T-helper 2 cell treated with Interferon-gamma antibody and Interleukin-4, amounts not matched to agents 5 μg/mL and 100 μg/mL, for 36 hours (primary cell): ENCODE measurements at regions not wholly inside any gene's neighbourhood (a gene's known extent, or its start where the extent isn't known, plus 50 kb on each side); places are given as distances from the start of the nearest gene placed in this dataset.

ENCODE experiments used
- DNase-seq: peaks from one replicate; pipeline ENCODE4 v3.0.0; 2021; ENCODE audit warnings: low spot score
- H3K27ac Mint-ChIP-seq: one replicate; pipeline ENCODE4 v1.8.0; 2021; ENCODE audit warnings: mild to moderate bottlenecking, mixed read lengths
- H3K27me3 Mint-ChIP-seq: one replicate; pipeline ENCODE4 v1.8.0; 2021; ENCODE audit warnings: low read depth, mixed read lengths
- H3K36me3 Mint-ChIP-seq: one replicate; pipeline ENCODE4 v1.8.0; 2021; ENCODE audit warnings: low read depth, mixed read lengths
- H3K4me1 Mint-ChIP-seq: one replicate; pipeline ENCODE4 v1.8.0; 2021; ENCODE audit warnings: low read depth, mixed read lengths
- H3K4me3 Mint-ChIP-seq: one replicate; pipeline ENCODE4 v1.8.0; 2022; ENCODE audit warnings: mild to moderate bottlenecking, moderate library complexity, mixed read lengths
- H3K9me3 Mint-ChIP-seq: one replicate; pipeline ENCODE4 v1.8.0; 2021; ENCODE audit warnings: mixed read lengths

DNA sequence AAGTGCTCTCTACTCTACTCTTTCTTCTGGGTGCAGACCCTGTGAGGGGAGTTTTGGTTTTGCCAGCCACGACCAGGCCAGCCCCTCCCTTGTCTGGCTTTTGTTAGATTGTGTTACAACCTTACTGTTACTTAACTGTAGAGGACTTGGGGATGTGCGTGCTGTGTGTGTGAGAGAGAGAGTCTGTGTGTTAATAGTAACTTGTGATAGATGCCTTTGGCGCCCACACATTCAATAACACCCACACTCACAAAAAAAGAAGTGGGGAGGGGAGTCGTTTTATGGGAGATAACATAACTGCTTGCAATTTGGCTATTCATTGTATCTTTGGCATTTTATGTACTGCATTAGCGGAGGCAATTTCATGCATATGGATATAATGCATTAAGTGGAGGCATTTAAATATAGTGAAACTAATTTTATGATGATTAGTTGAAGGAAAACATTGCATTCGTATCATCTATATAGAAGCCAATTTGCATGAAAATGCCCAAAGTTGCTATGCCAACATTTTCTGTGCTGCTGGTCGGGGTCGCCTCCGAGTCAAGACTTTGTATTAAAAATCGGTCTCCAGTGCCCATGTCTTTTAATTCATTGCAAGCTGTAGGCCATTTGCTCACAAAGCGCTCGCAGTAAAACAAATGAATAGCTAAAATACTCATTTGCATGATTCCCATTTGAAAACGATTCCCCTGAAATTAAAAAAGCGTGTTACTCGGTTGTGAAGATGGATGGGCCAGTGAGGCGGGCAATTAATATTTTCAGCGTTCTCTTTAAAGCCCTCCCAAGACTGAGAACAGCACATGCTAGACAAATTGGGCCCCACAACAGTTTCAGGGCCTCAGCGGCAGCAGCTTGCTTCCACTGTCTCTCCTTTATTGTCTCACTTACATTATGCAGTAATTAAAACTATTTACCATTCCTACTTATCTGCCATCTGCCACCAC, 158.5 kb upstream of the SMAD3 start:
- H3K4me3 Mint-ChIP-seq, result no peak overlapping the region
- H3K4me1 Mint-ChIP-seq, result peaks cover 23% of the 10 kb centered on the region
- no peak for DNase-seq
- peaks cover 6% of the 10 kb centered on the region for H3K9me3 Mint-ChIP-seq
- no peak overlapping the region for H3K27ac Mint-ChIP-seq
- no peaks in the 10 kb centered on the region for H3K36me3 Mint-ChIP-seq
- H3K27me3 Mint-ChIP-seq, result peaks cover 7% of the 10 kb centered on the region

DNA sequence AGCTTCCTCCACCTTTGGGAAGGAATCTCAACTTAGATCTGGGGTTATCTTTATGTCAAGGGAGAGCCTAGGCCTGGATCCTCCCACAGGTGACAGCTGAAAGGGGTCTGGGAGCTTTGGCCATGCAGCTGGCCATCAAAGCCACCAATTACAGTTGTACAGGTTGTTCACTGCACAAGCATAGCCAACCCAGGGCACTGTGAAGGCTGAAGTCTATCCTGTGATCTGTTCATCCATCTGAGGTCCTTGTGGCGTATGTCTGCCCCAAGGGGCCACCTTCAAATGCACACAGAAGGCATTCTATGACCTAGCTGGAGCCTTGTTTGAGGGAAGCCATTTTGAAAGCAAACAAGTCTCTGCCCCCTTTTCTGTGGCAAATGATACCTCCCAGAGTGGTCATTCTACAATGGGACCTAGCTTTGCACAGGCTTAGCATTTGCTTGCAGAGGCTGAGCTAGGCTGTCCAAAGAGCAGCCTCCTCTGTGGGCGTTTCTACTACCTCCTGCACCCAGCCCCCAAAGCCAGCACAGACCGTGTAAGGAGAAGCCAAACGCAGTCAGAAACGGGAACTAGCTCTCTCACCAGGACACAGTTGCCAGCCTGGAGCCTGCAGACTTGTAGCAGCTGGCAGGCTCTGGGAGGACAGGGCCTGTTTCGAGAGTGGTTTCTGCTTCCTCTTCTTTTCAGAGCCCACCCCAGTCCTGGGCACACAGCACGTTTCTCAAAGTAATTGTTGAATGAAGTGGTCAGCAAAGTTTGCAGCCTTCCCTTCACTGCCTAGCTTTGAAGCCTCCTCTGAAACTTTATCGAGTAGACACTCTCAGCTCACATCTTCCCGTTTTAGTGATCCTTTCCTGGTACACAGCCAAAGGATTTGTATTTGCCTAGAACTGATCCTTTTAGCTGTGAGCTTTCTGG, 157.3 kb upstream of the SMAD3 start:
- Mint-ChIP-seq H3K27me3 (peaks cover 7% of the 10 kb centered on the region), H3K9me3 (peaks cover 6% of the 10 kb centered on the region), H3K27ac (no peak overlapping the region), H3K4me3 (no peak overlapping the region), H3K4me1 (peaks cover 28% of the 10 kb centered on the region), H3K36me3 (no peaks in the 10 kb centered on the region)
- no peak for DNase-seq

DNA sequence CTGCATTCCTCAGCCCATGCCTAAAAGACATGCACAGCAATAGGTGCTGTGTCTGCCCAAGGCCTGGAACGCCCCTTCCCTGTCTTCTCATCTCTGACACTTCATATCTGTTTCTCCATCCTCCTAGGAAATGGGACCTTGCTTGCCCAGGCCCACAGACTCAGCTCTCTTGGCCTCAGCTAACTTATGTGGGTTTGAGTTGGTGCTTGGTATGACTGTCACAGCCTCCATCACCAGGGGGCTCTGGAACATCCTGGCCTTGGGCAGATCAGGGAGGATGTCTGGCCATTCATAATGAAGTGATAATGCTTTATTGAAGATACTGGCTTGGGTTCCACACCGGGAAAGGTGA, 156.7 kb upstream of the SMAD3 start:
- no peak for DNase-seq
- Mint-ChIP-seq H3K27me3 (peaks cover 7% of the 10 kb centered on the region), H3K4me3 (no peak overlapping the region), H3K36me3 (no peaks in the 10 kb centered on the region), H3K27ac (no peak overlapping the region), H3K4me1 (peaks cover 28% of the 10 kb centered on the region), H3K9me3 (peaks cover 6% of the 10 kb centered on the region)

DNA sequence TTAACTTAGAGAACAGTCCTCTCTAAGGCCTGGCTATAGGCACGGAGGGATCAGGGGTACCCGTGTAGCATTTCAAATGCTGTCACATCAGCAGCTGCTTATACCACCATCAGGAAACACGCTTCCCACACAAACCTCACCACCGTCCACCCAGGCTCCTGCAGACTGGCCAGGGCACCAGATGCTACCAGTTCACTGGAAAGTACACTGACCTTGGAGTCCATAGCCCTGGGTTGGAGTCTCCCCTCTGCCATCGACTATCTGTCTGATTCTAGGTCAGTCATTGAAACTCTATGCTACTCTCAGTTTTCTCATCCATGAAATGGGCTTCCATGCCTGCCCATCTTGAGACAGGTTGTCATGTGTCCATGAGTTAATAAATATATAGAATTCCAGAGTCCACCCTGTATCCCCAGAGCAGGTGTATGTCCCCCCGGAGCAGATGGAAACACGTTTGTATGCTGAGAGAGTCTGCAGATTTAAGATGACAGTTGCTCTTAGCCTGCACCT, 156.0 kb upstream of the SMAD3 start:
- DNase-seq, result no peak
- Mint-ChIP-seq H3K4me3 (no peak overlapping the region), H3K27ac (no peak overlapping the region), H3K36me3 (no peaks in the 10 kb centered on the region), H3K27me3 (peaks cover 6% of the 10 kb centered on the region), H3K4me1 (peaks cover 26% of the 10 kb centered on the region), H3K9me3 (peaks cover 6% of the 10 kb centered on the region)

DNA sequence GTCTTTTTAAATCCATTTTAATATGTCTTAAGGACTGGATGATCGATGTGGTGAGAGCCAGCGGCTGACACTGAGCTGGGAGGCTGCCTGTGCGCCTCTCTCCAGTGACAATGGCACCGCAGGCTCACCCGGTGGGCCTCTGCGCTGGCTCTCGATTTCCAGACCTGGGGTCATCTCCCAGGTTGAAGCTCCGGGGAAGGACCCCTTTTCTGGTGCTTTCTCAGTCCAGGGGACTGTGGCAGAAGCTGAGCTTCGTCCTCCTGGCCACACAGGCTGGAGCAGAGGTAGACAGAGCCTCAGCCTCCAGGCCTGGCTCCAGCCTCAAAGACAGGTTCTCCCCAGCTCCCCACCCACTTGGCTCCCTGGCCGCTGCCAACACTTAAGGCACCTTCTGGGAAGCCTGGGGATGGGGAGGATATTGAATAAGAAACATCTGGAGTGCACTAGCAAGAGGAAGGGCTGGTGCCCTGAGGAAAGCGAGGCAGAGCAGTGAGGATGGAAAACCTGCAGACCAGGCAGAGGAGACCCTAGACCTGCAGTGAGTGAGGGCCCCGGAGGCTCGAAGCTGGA, 154.2 kb upstream of the SMAD3 start:
- H3K9me3 Mint-ChIP-seq, result peaks cover 5% of the 10 kb centered on the region
- no peak for DNase-seq
- peak overlapping the region; percentile 18 for H3K27ac Mint-ChIP-seq
- H3K4me3 Mint-ChIP-seq, result no peak overlapping the region
- H3K36me3 Mint-ChIP-seq, result no peaks in the 10 kb centered on the region
- H3K4me1 Mint-ChIP-seq, result peaks cover 29% of the 10 kb centered on the region
- H3K27me3 Mint-ChIP-seq, result peaks cover 7% of the 10 kb centered on the region

DNA sequence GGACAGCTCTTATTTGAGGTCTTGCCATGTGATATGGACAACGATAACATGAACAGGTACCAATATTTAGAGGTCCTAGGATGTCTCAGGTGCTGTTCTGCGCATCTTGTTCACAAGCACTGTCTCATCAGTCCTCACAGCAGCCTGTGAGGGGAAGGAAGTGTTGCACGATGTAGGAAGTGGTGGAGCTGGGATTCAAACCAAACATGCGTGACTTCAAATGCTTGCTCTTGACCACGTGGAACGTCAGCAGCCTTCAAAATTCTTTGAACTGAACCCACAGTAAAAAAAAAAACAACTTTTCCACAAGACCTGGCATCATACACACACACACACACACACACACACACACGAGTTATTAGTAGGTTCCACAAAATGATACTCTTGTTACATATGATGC, 153.4 kb upstream of the SMAD3 start:
- H3K4me1 Mint-ChIP-seq, result peaks cover 29% of the 10 kb centered on the region
- no peaks in the 10 kb centered on the region for H3K36me3 Mint-ChIP-seq
- DNase-seq, result peak; percentile 7
- H3K9me3 Mint-ChIP-seq, result peaks cover 5% of the 10 kb centered on the region
- H3K4me3 Mint-ChIP-seq, result peak overlapping the region; percentile 19
- H3K27me3 Mint-ChIP-seq, result peaks cover 8% of the 10 kb centered on the region
- peak overlapping the region; percentile 50 for H3K27ac Mint-ChIP-seq

DNA sequence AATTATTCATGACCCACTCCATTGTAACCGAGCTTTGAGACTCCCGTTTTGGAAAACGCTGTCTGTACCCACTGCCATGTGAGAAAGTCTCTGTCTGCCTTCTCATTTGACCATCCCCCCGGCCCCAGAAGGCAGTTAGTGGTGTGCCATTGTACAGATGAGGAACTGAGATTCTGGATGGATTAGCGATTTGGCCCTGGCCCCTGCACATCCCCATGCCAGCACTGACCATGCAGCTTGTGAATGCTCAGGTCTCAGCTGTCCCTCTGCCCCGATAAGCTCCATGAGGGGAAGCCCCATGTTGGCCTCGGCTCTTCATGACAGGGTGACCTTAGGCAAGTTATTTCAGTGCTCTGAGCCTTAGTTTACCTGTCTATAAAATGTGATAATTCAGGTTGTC, 153.0 kb upstream of the SMAD3 start:
- H3K4me1 Mint-ChIP-seq, result peaks cover 29% of the 10 kb centered on the region
- no peak for DNase-seq
- H3K27me3 Mint-ChIP-seq, result peaks cover 11% of the 10 kb centered on the region
- H3K27ac Mint-ChIP-seq, result no peak overlapping the region
- H3K9me3 Mint-ChIP-seq, result peaks cover 8% of the 10 kb centered on the region
- H3K36me3 Mint-ChIP-seq, result no peaks in the 10 kb centered on the region
- no peak overlapping the region for H3K4me3 Mint-ChIP-seq

DNA sequence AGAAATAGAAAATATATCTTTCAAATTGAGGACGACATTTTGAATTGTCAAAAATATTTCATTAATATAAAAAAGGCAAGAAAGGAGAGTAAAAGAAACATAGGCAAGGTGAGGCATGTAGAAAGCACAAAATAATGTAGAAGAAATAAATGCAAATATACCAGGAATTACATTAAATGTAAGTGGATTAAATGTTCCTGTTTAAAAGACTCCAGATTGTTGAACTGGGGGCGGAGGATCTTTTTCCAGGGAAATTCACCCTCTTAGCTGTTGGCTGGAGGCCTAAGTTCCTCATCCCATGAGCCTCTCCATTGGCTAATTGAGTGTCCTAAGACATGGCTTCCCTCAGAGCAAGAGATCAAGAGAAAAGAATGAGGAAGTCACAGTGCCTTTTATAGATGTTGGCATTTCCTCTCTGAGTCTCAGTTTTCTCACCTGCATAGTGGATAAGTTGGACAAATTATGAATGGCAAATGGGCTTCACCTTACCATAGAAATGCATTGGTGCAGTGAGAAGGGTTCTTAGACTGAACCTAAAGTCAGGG, 147.4 kb upstream of the SMAD3 start:
- Mint-ChIP-seq H3K27ac (no peak overlapping the region), H3K4me3 (no peak overlapping the region), H3K4me1 (peaks cover 3% of the 10 kb centered on the region), H3K27me3 (peaks cover 28% of the 10 kb centered on the region), H3K9me3 (peaks cover 17% of the 10 kb centered on the region), H3K36me3 (peaks cover 3% of the 10 kb centered on the region)
- no peak for DNase-seq

DNA sequence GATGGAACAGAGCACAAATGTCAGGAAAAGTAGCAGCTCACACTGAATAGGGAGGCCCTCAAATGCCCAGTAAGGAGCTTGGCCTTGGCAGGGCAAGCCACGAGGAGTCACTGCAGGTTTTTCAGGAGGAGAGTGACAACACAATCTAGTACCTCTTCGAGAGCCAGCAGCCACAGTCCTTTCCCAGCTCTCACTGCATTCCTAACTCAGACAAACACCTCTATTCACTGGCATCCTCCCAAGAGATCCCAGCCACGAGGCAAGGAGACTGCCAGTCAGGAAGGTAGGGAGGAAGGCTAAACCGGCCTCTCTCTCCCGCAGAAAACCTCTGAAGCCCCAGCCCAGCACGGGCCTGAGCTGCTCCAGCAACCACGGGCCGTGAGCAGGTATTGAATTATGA, 146.0 kb upstream of the SMAD3 start:
- Mint-ChIP-seq H3K4me1 (peaks cover 8% of the 10 kb centered on the region), H3K36me3 (peaks cover 3% of the 10 kb centered on the region), H3K27me3 (peaks cover 28% of the 10 kb centered on the region), H3K27ac (no peak overlapping the region), H3K4me3 (no peak overlapping the region), H3K9me3 (peaks cover 23% of the 10 kb centered on the region)
- DNase-seq, result no peak

DNA sequence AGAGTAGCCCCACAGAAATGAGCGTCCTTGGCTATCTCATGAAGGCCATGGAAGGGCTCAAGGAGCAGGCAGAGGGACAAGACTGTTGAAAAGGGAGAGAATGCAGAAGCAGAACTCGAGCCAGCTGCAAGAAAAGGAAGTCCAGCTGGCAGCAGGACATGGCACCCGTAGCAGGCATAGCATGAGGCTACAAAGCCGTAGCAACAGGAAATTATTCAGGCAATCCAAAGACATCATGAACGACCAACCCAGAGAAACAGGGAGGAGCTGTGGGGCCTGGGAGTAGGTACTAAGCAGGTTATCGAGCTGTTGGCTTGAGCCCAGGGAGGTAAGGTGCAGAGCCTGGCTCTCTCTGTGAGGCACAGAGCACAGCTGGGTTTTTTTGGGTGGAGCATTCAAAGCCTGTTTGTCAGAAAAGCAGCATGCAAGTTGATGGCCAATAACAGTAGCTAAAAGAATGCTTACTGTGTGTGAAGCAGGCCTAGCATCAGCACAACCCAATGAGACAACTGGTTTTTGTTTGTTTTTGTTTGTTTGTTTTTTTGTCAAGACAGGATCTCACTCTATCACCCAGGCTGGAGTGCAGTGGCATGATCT, 144.0 kb upstream of the SMAD3 start:
- Mint-ChIP-seq H3K27me3 (peaks cover 26% of the 10 kb centered on the region), H3K4me1 (peaks cover 6% of the 10 kb centered on the region), H3K4me3 (no peak overlapping the region), H3K27ac (no peak overlapping the region), H3K36me3 (peaks cover 3% of the 10 kb centered on the region), H3K9me3 (peaks cover 23% of the 10 kb centered on the region)
- DNase-seq, result no peak

DNA sequence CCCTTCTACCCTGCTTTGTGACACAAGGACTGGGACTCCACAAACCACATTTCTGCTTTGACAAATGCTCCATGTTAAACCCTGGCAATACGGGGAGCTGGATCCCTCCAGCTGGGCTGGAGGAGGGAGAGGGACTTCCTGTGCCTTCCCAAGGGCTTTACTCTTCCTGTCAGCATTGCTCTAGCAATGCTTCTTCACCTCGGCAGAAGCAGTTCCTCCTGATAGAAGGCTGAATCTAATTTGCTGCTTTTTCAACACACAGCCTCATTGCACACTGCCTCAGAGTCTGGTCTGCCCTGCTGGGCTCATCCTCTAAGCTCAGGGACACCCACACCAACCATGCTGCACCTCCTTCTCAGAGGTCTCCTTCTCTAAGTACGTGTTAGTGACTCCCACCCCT, 142.8 kb upstream of the SMAD3 start:
- Mint-ChIP-seq H3K9me3 (peaks cover 13% of the 10 kb centered on the region), H3K36me3 (peaks cover 3% of the 10 kb centered on the region), H3K27me3 (peaks cover 17% of the 10 kb centered on the region), H3K27ac (no peak overlapping the region), H3K4me3 (no peak overlapping the region), H3K4me1 (peaks cover 6% of the 10 kb centered on the region)
- no peak for DNase-seq

DNA sequence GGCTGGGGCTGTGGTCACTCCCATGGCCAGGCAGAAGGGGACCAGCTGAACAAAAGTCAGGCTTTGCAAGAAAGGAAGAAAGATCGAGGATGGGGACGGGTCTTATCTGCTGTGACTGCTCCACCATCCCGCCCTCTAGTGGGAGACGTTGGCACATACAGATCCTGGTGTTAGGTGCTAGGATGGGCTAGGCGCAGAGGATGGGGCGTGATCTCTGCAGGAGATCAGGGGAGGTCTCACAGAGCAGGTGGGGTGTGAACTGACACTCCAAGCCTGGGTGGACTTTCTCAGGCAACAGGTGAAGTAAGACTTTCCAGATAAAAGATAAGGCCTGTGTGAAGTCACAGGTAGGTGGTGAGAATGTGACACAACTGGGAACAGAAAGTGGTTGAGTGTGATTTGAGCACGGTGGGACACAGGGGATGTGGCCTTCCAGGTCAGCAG, 141.9 kb upstream of the SMAD3 start:
- no peak overlapping the region for H3K4me3 Mint-ChIP-seq
- H3K36me3 Mint-ChIP-seq, result peaks cover 3% of the 10 kb centered on the region
- H3K27ac Mint-ChIP-seq, result no peak overlapping the region
- H3K27me3 Mint-ChIP-seq, result peaks cover 20% of the 10 kb centered on the region
- peaks cover 12% of the 10 kb centered on the region for H3K9me3 Mint-ChIP-seq
- peaks cover 6% of the 10 kb centered on the region for H3K4me1 Mint-ChIP-seq
- DNase-seq, result peak; percentile 14

DNA sequence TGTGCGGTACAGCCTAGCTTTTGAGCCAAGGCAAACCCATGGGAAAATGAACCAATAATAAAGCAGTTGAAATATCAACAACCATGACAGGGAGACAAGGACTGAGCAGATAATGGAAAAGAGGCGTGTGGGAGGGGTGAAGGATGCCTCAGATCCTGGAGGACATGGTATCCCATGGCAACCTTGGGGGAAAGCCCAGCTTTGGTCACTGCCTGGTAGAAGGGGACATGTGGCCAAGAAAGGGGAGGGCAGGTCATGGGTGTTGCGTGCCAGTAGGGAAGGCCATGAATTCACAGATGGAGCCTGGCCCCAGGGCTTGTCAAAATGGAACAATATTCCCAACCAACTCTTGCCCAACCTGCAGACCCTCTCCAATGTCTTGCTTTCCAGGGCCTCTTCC, 140.5 kb upstream of the SMAD3 start:
- H3K27me3 Mint-ChIP-seq, result peaks cover 21% of the 10 kb centered on the region
- peaks cover 6% of the 10 kb centered on the region for H3K4me1 Mint-ChIP-seq
- H3K9me3 Mint-ChIP-seq, result peaks cover 12% of the 10 kb centered on the region
- no peak overlapping the region for H3K27ac Mint-ChIP-seq
- no peak for DNase-seq
- H3K36me3 Mint-ChIP-seq, result peaks cover 3% of the 10 kb centered on the region
- no peak overlapping the region for H3K4me3 Mint-ChIP-seq
